NCI-H128 (cell line): ENCODE measurements at regions not wholly inside any gene's neighbourhood (a gene's known extent, or its start where the extent isn't known, plus 50 kb on each side); places are given as distances from the start of the nearest gene placed in this dataset.

Source experiments
- DNase-seq: peaks from one replicate; lab custom pipeline; 2025; ENCODE audit not compliant: unreplicated experiment; lab: John Stamatoyannopoulos, UW

- no peak for DNase-seq
Measured at GRCh38 chr11:128330203-128330602, 257.2 kb downstream of the ETS1 start.

- DNase-seq, result no peak
Measured at GRCh38 chr11:128328955-128329551, 258.3 kb downstream of the ETS1 start.

GRCh38 chr11:128327274-128327673, 260.1 kb downstream of the ETS1 start:
- DNase-seq, result no peak

- no peak for DNase-seq
Measured at GRCh38 chr11:128326791-128327190, 260.6 kb downstream of the ETS1 start.

- DNase-seq, result no peak
Measured at GRCh38 chr11:128324531-128325141, 262.7 kb downstream of the ETS1 start.

- no peak for DNase-seq
Measured at GRCh38 chr11:128324051-128324481, 263.3 kb downstream of the ETS1 start.

- DNase-seq, result no peak
Measured at GRCh38 chr11:128323381-128323780, 264.0 kb downstream of the ETS1 start.

- no peak for DNase-seq
Measured at GRCh38 chr11:128318856-128319474, 268.4 kb downstream of the ETS1 start.

- no peak for DNase-seq
Measured at GRCh38 chr11:128316541-128317227, 270.7 kb downstream of the ETS1 start.

GRCh38 chr11:128315933-128316332, 271.4 kb downstream of the ETS1 start:
- DNase-seq, result no peak

- DNase-seq, result no peak
Measured at GRCh38 chr11:128313931-128314330, 273.4 kb downstream of the ETS1 start.

- DNase-seq, result no peak
Measured at GRCh38 chr11:128311742-128312719, 275.3 kb downstream of the ETS1 start.

- no peak for DNase-seq
Measured at GRCh38 chr11:128310676-128311445, 276.5 kb downstream of the ETS1 start.

GRCh38 chr11:128310005-128310404, 277.4 kb downstream of the ETS1 start:
- no peak for DNase-seq

- no peak for DNase-seq
Measured at GRCh38 chr11:128308794-128309193, 278.6 kb downstream of the ETS1 start.

- no peak for DNase-seq
Measured at GRCh38 chr11:128305588-128305987, 281.8 kb downstream of the ETS1 start.

- DNase-seq, result no peak
Measured at GRCh38 chr11:128304666-128305485, 282.5 kb downstream of the ETS1 start.

- no peak for DNase-seq
Measured at GRCh38 chr11:128304116-128304515, 283.2 kb downstream of the ETS1 start.

- no peak for DNase-seq
Measured at GRCh38 chr11:128303383-128303782, 284.0 kb downstream of the ETS1 start.
